H1 (cell line): ENCODE measurements at regions not wholly inside any gene's neighbourhood (a gene's known extent, or its start where the extent isn't known, plus 50 kb on each side); places are given as distances from the start of the nearest gene placed in this dataset.

ENCODE experiments used
- CTCF ChIA-PET: fragments of 300-600 bp; sonication (Branson Sonifier 250); formaldehyde crosslinking; loops from one replicate; lab custom pipeline; 2021; ENCODE audit not compliant: partially characterized antibody; lab: Charles Lee
- POLR2A ChIA-PET: fragments of 300-600 bp; sonication (Branson Sonifier 250); formaldehyde crosslinking; loops from one replicate; lab custom pipeline; 2021; ENCODE audit warnings: inconsistent platforms; ENCODE audit not compliant: partially characterized antibody; lab: Charles Lee
- DNase-seq, 2 experiments: peaks; one replicate each; pipeline versions ENCODE4 v3.0.0 to v3.0.0-alpha.2; 2010 to 2022; ENCODE audit warnings: low spot score in 2 of 2, low read depth in 1 of 2, mixed read lengths in 1 of 2
- FAIRE-seq: peaks from 2 replicates; lab custom pipeline; 2011; peaks lifted over from hg19 to GRCh38; lab: Jason Lieb, UNC
- H2AFZ ChIP-seq: 2 replicates; pipeline ENCODE4 v1.8.1; 2012; ENCODE audit warnings: low read length, inconsistent platforms
- H2AK5ac ChIP-seq: 2 replicates; pipeline ENCODE4 v1.6.1; 2013; ENCODE audit warnings: low read depth, low read length
- H2BK120ac ChIP-seq: replicated peaks from 2 replicates; pipeline ENCODE3; 2013; ENCODE audit warnings: low read depth, low read length, inconsistent platforms
- H2BK12ac ChIP-seq: 2 replicates; pipeline ENCODE4 v1.6.1; 2013; ENCODE audit warnings: low read depth, low read length
- H2BK15ac ChIP-seq: 2 replicates; pipeline ENCODE4 v1.6.1; 2013; ENCODE audit warnings: low read length
- H2BK20ac ChIP-seq: 2 replicates; pipeline ENCODE4 v1.6.1; 2013; ENCODE audit warnings: low read length
- H2BK5ac ChIP-seq: 2 replicates; pipeline ENCODE4 v1.6.1; 2013; ENCODE audit warnings: low read depth, low read length
- H3K14ac ChIP-seq: 2 replicates; pipeline ENCODE4 v1.6.1; 2013; ENCODE audit warnings: inconsistent platforms; ENCODE audit not compliant: insufficient read length
- H3K18ac ChIP-seq: 2 replicates; pipeline ENCODE4 v1.6.1; 2013; ENCODE audit warnings: low read length; ENCODE audit errors: extremely low read depth
- H3K23ac ChIP-seq: 2 replicates; pipeline ENCODE4 v1.6.1; 2013; ENCODE audit warnings: inconsistent platforms; ENCODE audit not compliant: insufficient read length
- H3K23me2 ChIP-seq: 2 replicates; pipeline ENCODE4 v1.6.1; 2013; ENCODE audit warnings: low read depth, low read length
- H3K27ac ChIP-seq: 2 replicates; pipeline ENCODE4 v1.6.1; 2011; ENCODE audit warnings: low read depth, low read length, inconsistent platforms
- H3K27me3 ChIP-seq, 4 experiments: replicated peaks in 1 of 4; 1 replicate in 1 of 4; 2 replicates in 3 of 4; pipeline versions ENCODE4 v1.6.1 to v1.8.1; 2011 to 2013; ENCODE audit warnings: low read length in 3 of 4, mild to moderate bottlenecking in 3 of 4, inconsistent platforms in 2 of 4, mixed read lengths in 2 of 4, moderate library complexity in 1 of 4; ENCODE audit not compliant: control insufficient read depth in 3 of 4, insufficient read depth in 3 of 4; ENCODE audit errors: extremely low read depth in 1 of 4
- H3K36me3 ChIP-seq, 4 experiments: 2 replicates each; pipeline versions ENCODE4 v1.6.1 to v1.8.1; 2011 to 2013; ENCODE audit warnings: mild to moderate bottlenecking in 4 of 4, low read length in 3 of 4, moderate library complexity in 2 of 4, control low read depth in 1 of 4, inconsistent platforms in 1 of 4; ENCODE audit not compliant: insufficient read depth in 4 of 4, control insufficient read depth in 2 of 4
- H3K4ac ChIP-seq: replicated peaks from 2 replicates; pipeline ENCODE3; 2013; ENCODE audit warnings: low read length, low read depth, mixed read lengths, inconsistent platforms; ENCODE audit not compliant: insufficient read length
- H3K4me1 ChIP-seq, 4 experiments: replicated peaks in 1 of 4; 1 replicate in 1 of 4; 2 replicates in 3 of 4; pipeline versions ENCODE4 v1.6.1 to v1.8.1; 2011 to 2013; ENCODE audit warnings: low read length in 3 of 4, inconsistent platforms in 2 of 4, mixed read lengths in 1 of 4; ENCODE audit not compliant: insufficient read depth in 4 of 4, control insufficient read depth in 3 of 4
- H3K4me2 ChIP-seq, 2 experiments: 2 replicates each; pipeline versions ENCODE4 v1.6.1 to v1.8.1; 2011 to 2013; ENCODE audit warnings: low read depth in 2 of 2, low read length in 2 of 2, control low read depth in 1 of 2, inconsistent platforms in 1 of 2, mild to moderate bottlenecking in 1 of 2; ENCODE audit not compliant: insufficient read depth in 1 of 2
- H3K4me3 ChIP-seq, 4 experiments: fragments of 200-600, 300-600 bp in 1 of 4; sonication (generic), shearing (Covaris generic), sonication (Bioruptor Twin) in 1 of 4; 2 replicates each; pipeline versions ENCODE4 v1.5.1 to v1.8.1; 2011 to 2016; ENCODE audit warnings: low read length in 4 of 4, low read depth in 3 of 4, control low read depth in 2 of 4, inconsistent platforms in 2 of 4, mild to moderate bottlenecking in 2 of 4, mixed read lengths in 1 of 4, moderate library complexity in 1 of 4; ENCODE audit not compliant: insufficient read depth in 2 of 4; ENCODE audit errors: extremely low read depth in 1 of 4
- H3K56ac ChIP-seq: replicated peaks from 2 replicates; pipeline ENCODE3; 2013; ENCODE audit warnings: low read depth, mild to moderate bottlenecking, mixed read lengths, low read length, inconsistent platforms; ENCODE audit not compliant: insufficient read length
- H3K79me1 ChIP-seq: 2 replicates; pipeline ENCODE4 v1.6.1; 2013; ENCODE audit warnings: low read depth, low read length, control low read depth
- H3K79me2 ChIP-seq, 2 experiments: 2 replicates each; pipeline versions ENCODE4 v1.6.1 to v1.8.1; 2012 to 2013; ENCODE audit warnings: low read length in 2 of 2, mild to moderate bottlenecking in 2 of 2, inconsistent platforms in 1 of 2; ENCODE audit not compliant: insufficient read depth in 2 of 2, control insufficient read depth in 1 of 2
- H3K9ac ChIP-seq, 4 experiments: replicated peaks in 1 of 4; 1 replicate in 1 of 4; 2 replicates in 3 of 4; pipeline versions ENCODE4 v1.6.1 to v1.8.1; 2011 to 2013; ENCODE audit warnings: low read depth in 3 of 4, low read length in 3 of 4, control low read depth in 2 of 4, mild to moderate bottlenecking in 2 of 4, moderate library complexity in 2 of 4, inconsistent platforms in 1 of 4; ENCODE audit errors: extremely low read depth in 1 of 4
- H3K9me3 ChIP-seq, 2 experiments: 2 replicates each; pipeline versions ENCODE4 v1.6.1 to v1.8.1; 2012 to 2013; ENCODE audit warnings: mild to moderate bottlenecking in 2 of 2, moderate library complexity in 2 of 2, control low read depth in 1 of 2, inconsistent platforms in 1 of 2, low read depth in 1 of 2, low read length in 1 of 2, mixed read lengths in 1 of 2; ENCODE audit not compliant: insufficient read depth in 2 of 2
- H4K20me1 ChIP-seq, 2 experiments: replicated peaks in 1 of 2; 2 replicates each; pipeline versions ENCODE3 to v1.8.1; 2011 to 2013; ENCODE audit warnings: inconsistent platforms in 2 of 2, low read length in 2 of 2, mild to moderate bottlenecking in 1 of 2; ENCODE audit not compliant: insufficient read depth in 2 of 2, control insufficient read depth in 1 of 2
- H4K5ac ChIP-seq: 2 replicates; pipeline ENCODE4 v1.6.1; 2013; ENCODE audit warnings: low read length, low read depth, mixed read lengths, inconsistent platforms; ENCODE audit not compliant: insufficient read length
- H4K8ac ChIP-seq: 2 replicates; pipeline ENCODE4 v1.8.0; 2013; ENCODE audit warnings: mild to moderate bottlenecking, moderate library complexity, low read length, inconsistent platforms; ENCODE audit not compliant: insufficient read depth; ENCODE audit errors: extremely low read depth
- H4K91ac ChIP-seq: replicated peaks from 2 replicates; pipeline ENCODE3; 2013; ENCODE audit warnings: low read length, mixed read lengths, inconsistent platforms; ENCODE audit not compliant: insufficient read length
- BACH1 ChIP-seq: IDR thresholded peaks from 2 replicates; pipeline ENCODE4 v1.6.1; 2012; ENCODE audit warnings: low read length, improper control_type of control experiment
- CREB1 ChIP-seq: IDR thresholded peaks from 2 replicates; pipeline ENCODE4 v1.6.1; 2012; ENCODE audit warnings: inconsistent platforms
- GABPA ChIP-seq: IDR thresholded peaks from 2 replicates; pipeline ENCODE4 v1.6.1; 2011; ENCODE audit warnings: mild to moderate bottlenecking, low read length, moderate library complexity, borderline replicate concordance; ENCODE audit not compliant: insufficient read depth
- HDAC6 ChIP-seq: IDR thresholded peaks from one replicate; pipeline ENCODE4 v1.7.1; 2012; ENCODE audit warnings: low read depth, mild to moderate bottlenecking, inconsistent platforms, low read length, moderate library complexity
- RAD21 ChIP-seq, 2 experiments: IDR thresholded peaks in 1 of 2; conservative IDR thresholded peaks in 1 of 2; 2 replicates each; pipeline ENCODE4 v1.6.1; 2011; ENCODE audit warnings: low read depth in 2 of 2, low read length in 2 of 2, improper control_type of control experiment in 1 of 2, inconsistent platforms in 1 of 2, mild to moderate bottlenecking in 1 of 2, moderate library complexity in 1 of 2
- SAP30 ChIP-seq: fragments of 300-600 bp; sonication (generic); IDR thresholded peaks from 2 replicates; pipeline ENCODE4 v1.7.1; 2012; ENCODE audit warnings: low read length, moderate library complexity, mild to moderate bottlenecking, inconsistent platforms; ENCODE audit not compliant: insufficient read depth, insufficient replicate concordance
- WGBS, 2 experiments: shearing (Covaris generic) in 1 of 2; methylation state at CpG; one replicate each; pipeline versions ENCODE4 v1.1.6 to v1.1.7; 2013 to 2015; ENCODE audit warnings: low lambda C conversion rate in 2 of 2, mixed read lengths in 2 of 2, inconsistent platforms in 1 of 2, low coverage in 1 of 2, missing lambda C conversion rate in 1 of 2; ENCODE audit not compliant: insufficient replicate concordance in 2 of 2, insufficient coverage in 1 of 2, insufficient read length in 1 of 2; ENCODE audit errors: extremely low coverage in 1 of 2, missing lambda C conversion rate in 1 of 2; 5-methylcytosine and 5-hydroxymethylcytosine counted together

- TF ChIP-seq BACH1: no peak
Measured at GRCh38 chr10:10542477-10542876, 475.2 kb upstream of the CELF2 start (continued).

GRCh38 chr10:10544890-10545289 lies 472.8 kb upstream of the CELF2 start:
- Histone ChIP-seq H3K9ac (no peak overlapping the region), H2AK5ac (no peak overlapping the region), H3K4me1 (no peaks in the 10 kb centered on the region), H3K36me3 (no peaks in the 10 kb centered on the region), H3K4me2 (no peak overlapping the region), H2AFZ (no peak overlapping the region), H2BK5ac (no peak overlapping the region), H4K20me1 (no peaks in the 10 kb centered on the region), H3K4me3 (no peak overlapping the region), H3K18ac (no peak overlapping the region), H3K27ac (no peak overlapping the region), H3K4ac (no peak overlapping the region), H2BK20ac (no peak overlapping the region), H4K8ac (no peak overlapping the region), H2BK15ac (no peak overlapping the region), H3K14ac (no peak overlapping the region), H3K79me2 (no peaks in the 10 kb centered on the region), H3K79me1 (no peaks in the 10 kb centered on the region), H3K23ac (no peak overlapping the region), H3K23me2 (no peaks in the 10 kb centered on the region), H3K27me3 (no peaks in the 10 kb centered on the region), H3K56ac (no peak overlapping the region), H2BK120ac (no peak overlapping the region), H3K9me3 (no peaks in the 10 kb centered on the region), H2BK12ac (no peak overlapping the region), H4K5ac (no peak overlapping the region), H4K91ac (no peak overlapping the region)
- no peak for FAIRE-seq
- no peak for DNase-seq
- ChIA-PET POLR2A (no interaction called here), CTCF (no interaction called here)
- TF ChIP-seq RAD21 (IDR thresholded peaks at IDR 0.05 in 1 of 2, conservative IDR thresholded peaks at IDR 0.05 in 1 of 2; ENCODE audit: low read depth in 2 of 2, low read length in 2 of 2) (no peak), CREB1 (no peak), SAP30 (no peak), BACH1 (no peak), HDAC6 (no peak), GABPA (no peak)
- WGBS, 2 experiments: 96% methylated on average over 8 of the region's 8 CpGs; no CpG with 5 or more reads in 1 of the 2 experiments
